Testis (tissue), 2 donors: ENCODE measurements at regions not wholly inside any gene's neighbourhood (a gene's known extent, or its start where the extent isn't known, plus 50 kb on each side); places are given as distances from the start of the nearest gene placed in this dataset.
A peak's percentile ranks its signal among the peaks of the same experiment; 100 is the strongest.

Experiments
- DNase-seq: peaks from one replicate; pipeline ENCODE4 v3.0.0-alpha.2; 2019
- H3K27ac ChIP-seq, 2 donors: fragments of 200-600 bp; sonication (generic); one replicate each; pipeline ENCODE4 v1.5.1; 2019
- H3K27me3 ChIP-seq: fragments of 200-600 bp; sonication (generic); one replicate; pipeline ENCODE4 v1.5.1; 2019
- H3K36me3 ChIP-seq: fragments of 200-600 bp; sonication (generic); one replicate; pipeline ENCODE4 v1.5.1; 2017; ENCODE audit warnings: low read depth; ENCODE audit errors: missing control alignments
- H3K4me1 ChIP-seq: fragments of 200-600 bp; sonication (generic); one replicate; pipeline ENCODE4 v1.5.1; 2019
- H3K4me3 ChIP-seq, 2 donors: fragments of 200-600 bp; sonication (generic); one replicate each; pipeline ENCODE4 v1.5.1; 2017 to 2019
- H3K9me3 ChIP-seq: fragments of 200-600 bp; sonication (generic); one replicate; pipeline ENCODE4 v1.5.1; 2017
- CTCF ChIP-seq, 3 experiments: fragments of 450-650 bp in 2 of 3; fragments of 200-600 bp in 1 of 3; sonication (generic) in 1 of 3; IDR thresholded peaks; one replicate each; pipeline ENCODE4 v1.5.1; 2016 to 2019; ENCODE audit warnings: antibody characterized with exemption in 3 of 3, mild to moderate bottlenecking in 2 of 3, moderate library complexity in 1 of 3
- POLR2A ChIP-seq: fragments of 450-650 bp; IDR thresholded peaks from one replicate; pipeline ENCODE4 v1.6.1; 2017; ENCODE audit warnings: antibody characterized with exemption, mild to moderate bottlenecking, moderate library complexity
- WGBS, 2 donors: methylation state at CpG; one replicate each; pipeline ENCODE4 v1.1.5; 2018; 5-methylcytosine and 5-hydroxymethylcytosine counted together
- intact Hi-C: fragments of 100-400 bp; cut with DNase I; formaldehyde crosslinking; loops from one replicate; pipeline ENCODE4 v1.15.1; 2023; ENCODE audit warnings: low total_unique reads

GRCh38 chr5:104444656-104445055 is 882.1 kb upstream of the NUDT12 start:
- Histone ChIP-seq H3K27ac (no peak overlapping the region), H3K4me3 (no peak overlapping the region), H3K4me1 (no peaks in the 10 kb centered on the region), H3K27me3 (no peaks in the 10 kb centered on the region), H3K36me3 (no peaks in the 10 kb centered on the region), H3K9me3 (no peaks in the 10 kb centered on the region)
- DNase-seq: no peak
- TF ChIP-seq CTCF (IDR thresholded peaks at IDR 0.05): no peak
- no peak for TF ChIP-seq POLR2A
- 91 to 95% methylated on average over 5 of the region's 5 CpGs for WGBS, 2 donors
- intact Hi-C loops: no loop called here

- TF ChIP-seq POLR2A: no peak
- no peak for TF ChIP-seq CTCF (IDR thresholded peaks at IDR 0.05)
- peak overlapping the region in 1 of 2 donors; percentile 29 for H3K4me3 ChIP-seq
- H3K27ac ChIP-seq: no peak overlapping the region
- intact Hi-C loops: no loop called here
- H3K36me3 ChIP-seq: no peaks in the 10 kb centered on the region
- DNase-seq: no peak
- 75 to 78% methylated on average over 19 of the region's 19 CpGs for WGBS, 2 donors
- no peaks in the 10 kb centered on the region for H3K9me3 ChIP-seq
- no peaks in the 10 kb centered on the region for H3K27me3 ChIP-seq
- H3K4me1 ChIP-seq: no peaks in the 10 kb centered on the region
These were observed 881.1 kb upstream of the NUDT12 start for GRCh38 chr5:104443706-104444105.

GRCh38 chr5:104431981-104432380 is 869.4 kb upstream of the NUDT12 start:
- 38 to 39% methylated on average over 4 of the region's 4 CpGs for WGBS, 2 donors
- no peak overlapping the region for H3K4me3 ChIP-seq
- intact Hi-C loops: no loop called here
- H3K4me1 ChIP-seq: no peaks in the 10 kb centered on the region
- no peaks in the 10 kb centered on the region for H3K36me3 ChIP-seq
- TF ChIP-seq POLR2A: no peak
- TF ChIP-seq CTCF (IDR thresholded peaks at IDR 0.05): no peak
- no peak overlapping the region for H3K27ac ChIP-seq
- H3K9me3 ChIP-seq: no peaks in the 10 kb centered on the region
- H3K27me3 ChIP-seq: no peaks in the 10 kb centered on the region
- DNase-seq: no peak

- 73 to 78% methylated on average over 4 of the region's 4 CpGs for WGBS, 2 donors
- H3K36me3 ChIP-seq: no peaks in the 10 kb centered on the region
- H3K4me1 ChIP-seq: no peaks in the 10 kb centered on the region
- intact Hi-C loops: no loop called here
- H3K27ac ChIP-seq: no peak overlapping the region
- H3K27me3 ChIP-seq: no peaks in the 10 kb centered on the region
- no peak for DNase-seq
- TF ChIP-seq CTCF (IDR thresholded peaks at IDR 0.05) (no peak), POLR2A (no peak)
- H3K9me3 ChIP-seq: no peaks in the 10 kb centered on the region
- no peak overlapping the region for H3K4me3 ChIP-seq
These were observed 868.5 kb upstream of the NUDT12 start for GRCh38 chr5:104431002-104431620.

- no peaks in the 10 kb centered on the region for H3K4me1 ChIP-seq
- no peak for TF ChIP-seq CTCF (IDR thresholded peaks at IDR 0.05)
- no peak for TF ChIP-seq POLR2A
- no peaks in the 10 kb centered on the region for H3K36me3 ChIP-seq
- no peak overlapping the region for H3K27ac ChIP-seq
- DNase-seq: no peak
- intact Hi-C loops: no loop called here
- H3K4me3 ChIP-seq: no peak overlapping the region
- no peaks in the 10 kb centered on the region for H3K27me3 ChIP-seq
- WGBS, 2 donors: 88 to 94% methylated on average over 1 of the region's 1 CpG
- H3K9me3 ChIP-seq: no peaks in the 10 kb centered on the region
These were observed 867.3 kb upstream of the NUDT12 start for GRCh38 chr5:104429911-104430310.
